ENCODE measurements at regions not wholly inside any gene's neighbourhood (a gene's known extent, or its start where the extent isn't known, plus 50 kb on each side); places are given as distances from the start of the nearest gene placed in this dataset.
"Not testable (repeated sequence)": the region's sequence is repeated elsewhere in the genome, so short reads cannot be mapped to it uniquely, and the experiment has no call there.

DNA sequence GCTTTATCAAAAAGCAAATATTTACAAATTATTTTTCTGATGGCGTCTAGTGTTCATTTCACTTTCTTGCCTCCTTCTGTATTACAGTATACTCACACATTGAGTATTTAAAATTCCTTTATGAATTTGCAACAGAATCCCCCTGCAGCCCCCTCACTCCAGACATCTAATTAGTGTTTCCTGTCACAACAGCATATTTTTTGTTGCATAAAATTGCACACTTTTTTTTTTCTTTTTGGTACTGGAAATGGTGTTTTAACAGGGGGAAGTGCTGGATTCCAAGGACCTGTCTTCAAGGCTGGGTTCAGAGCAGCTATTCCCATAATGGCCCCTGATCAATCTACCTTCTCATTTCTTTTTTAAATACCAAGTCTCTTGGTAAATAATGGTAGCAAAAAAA, 184.3 kb upstream of the HMCN1 start:
- no peak for DNase-seq
- no peak overlapping the region for H3K27ac ChIP-seq (replicated peaks)
- no peaks in the 10 kb centered on the region for H3K9me3 ChIP-seq (replicated peaks)
- TF ChIP-seq, protein P1, sequence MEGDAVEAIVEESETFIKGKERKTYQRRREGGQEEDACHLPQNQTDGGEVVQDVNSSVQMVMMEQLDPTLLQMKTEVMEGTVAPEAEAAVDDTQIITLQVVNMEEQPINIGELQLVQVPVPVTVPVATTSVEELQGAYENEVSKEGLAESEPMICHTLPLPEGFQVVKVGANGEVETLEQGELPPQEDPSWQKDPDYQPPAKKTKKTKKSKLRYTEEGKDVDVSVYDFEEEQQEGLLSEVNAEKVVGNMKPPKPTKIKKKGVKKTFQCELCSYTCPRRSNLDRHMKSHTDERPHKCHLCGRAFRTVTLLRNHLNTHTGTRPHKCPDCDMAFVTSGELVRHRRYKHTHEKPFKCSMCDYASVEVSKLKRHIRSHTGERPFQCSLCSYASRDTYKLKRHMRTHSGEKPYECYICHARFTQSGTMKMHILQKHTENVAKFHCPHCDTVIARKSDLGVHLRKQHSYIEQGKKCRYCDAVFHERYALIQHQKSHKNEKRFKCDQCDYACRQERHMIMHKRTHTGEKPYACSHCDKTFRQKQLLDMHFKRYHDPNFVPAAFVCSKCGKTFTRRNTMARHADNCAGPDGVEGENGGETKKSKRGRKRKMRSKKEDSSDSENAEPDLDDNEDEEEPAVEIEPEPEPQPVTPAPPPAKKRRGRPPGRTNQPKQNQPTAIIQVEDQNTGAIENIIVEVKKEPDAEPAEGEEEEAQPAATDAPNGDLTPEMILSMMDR (IDR thresholded peaks at IDR 0.05; ENCODE audit: borderline replicate concordance): no peak
- H3K27me3 ChIP-seq (ENCODE audit: low read depth): no peaks in the 10 kb centered on the region
- H3K36me3 ChIP-seq: no peaks in the 10 kb centered on the region
- intact Hi-C loops (cut with micrococcal nuclease): no loop called here
- H3K4me3 ChIP-seq: no peak overlapping the region
- no peaks in the 10 kb centered on the region for H3K4me1 ChIP-seq

- Histone ChIP-seq H3K4me1 (no peaks in the 10 kb centered on the region), H3K27ac (replicated peaks) (no peak overlapping the region), H3K9me3 (replicated peaks) (no peaks in the 10 kb centered on the region), H3K4me3 (no peak overlapping the region), H3K36me3 (no peaks in the 10 kb centered on the region), H3K27me3 (ENCODE audit: low read depth) (no peaks in the 10 kb centered on the region)
- DNase-seq: no peak
- TF ChIP-seq, protein P1 (IDR thresholded peaks at IDR 0.05; ENCODE audit: borderline replicate concordance): no peak
- intact Hi-C loops (cut with micrococcal nuclease): no loop called here
These were observed 188.2 kb upstream of the HMCN1 start for GRCh38 chr1:185546029-185546428.

DNA sequence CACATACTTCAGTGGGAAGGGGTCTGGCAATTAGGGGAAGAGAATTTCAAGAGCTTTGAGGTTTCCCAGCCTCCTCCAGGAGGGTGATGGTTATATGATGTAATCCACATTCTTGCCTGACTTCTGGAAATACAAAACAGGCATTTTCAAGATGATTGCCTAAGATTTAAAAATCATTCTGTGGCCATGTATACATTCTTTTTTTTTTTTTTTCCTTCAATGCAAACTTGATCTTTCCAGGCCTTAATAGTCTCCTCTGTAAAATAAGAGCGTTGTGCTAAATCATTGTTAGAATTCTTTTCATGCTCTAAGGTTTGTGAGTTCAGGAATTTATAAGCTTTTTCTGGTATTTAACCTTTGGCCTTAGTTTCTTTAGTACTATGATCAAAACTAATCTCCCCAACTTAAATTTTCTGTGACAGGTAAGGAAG, 192.3 kb upstream of the HMCN1 start:
- no peak for DNase-seq
- H3K9me3 ChIP-seq (replicated peaks): no peaks in the 10 kb centered on the region
- no peak overlapping the region for H3K27ac ChIP-seq (replicated peaks)
- TF ChIP-seq, protein P1 (IDR thresholded peaks at IDR 0.05; ENCODE audit: borderline replicate concordance): no peak
- intact Hi-C loops (cut with micrococcal nuclease): no loop called here
- no peaks in the 10 kb centered on the region for H3K27me3 ChIP-seq (ENCODE audit: low read depth)
- no peak overlapping the region for H3K4me3 ChIP-seq
- H3K36me3 ChIP-seq: no peaks in the 10 kb centered on the region
- no peaks in the 10 kb centered on the region for H3K4me1 ChIP-seq

- no peaks in the 10 kb centered on the region for H3K36me3 ChIP-seq
- H3K4me3 ChIP-seq: no peak overlapping the region
- H3K27me3 ChIP-seq (ENCODE audit: low read depth): no peaks in the 10 kb centered on the region
- H3K27ac ChIP-seq (replicated peaks): no peak overlapping the region
- no peak for DNase-seq
- TF ChIP-seq, protein P1 (IDR thresholded peaks at IDR 0.05; ENCODE audit: borderline replicate concordance): no peak
- intact Hi-C loops (cut with micrococcal nuclease): no loop called here
- no peaks in the 10 kb centered on the region for H3K4me1 ChIP-seq
- H3K9me3 ChIP-seq (replicated peaks): no peaks in the 10 kb centered on the region
These were observed 193.9 kb upstream of the HMCN1 start for GRCh38 chr1:185540295-185540694.

- DNase-seq: no peak
- Histone ChIP-seq H3K27ac (replicated peaks) (no peak overlapping the region), H3K9me3 (replicated peaks) (no peaks in the 10 kb centered on the region), H3K36me3 (no peaks in the 10 kb centered on the region), H3K4me1 (peaks cover 5% of the 10 kb centered on the region), H3K27me3 (ENCODE audit: low read depth) (no peaks in the 10 kb centered on the region), H3K4me3 (no peak overlapping the region)
- TF ChIP-seq, protein P1 (IDR thresholded peaks at IDR 0.05; ENCODE audit: borderline replicate concordance): no peak
- intact Hi-C loops (cut with micrococcal nuclease): no loop called here
These were observed 194.8 kb upstream of the HMCN1 start for GRCh38 chr1:185539277-185539943.

DNA sequence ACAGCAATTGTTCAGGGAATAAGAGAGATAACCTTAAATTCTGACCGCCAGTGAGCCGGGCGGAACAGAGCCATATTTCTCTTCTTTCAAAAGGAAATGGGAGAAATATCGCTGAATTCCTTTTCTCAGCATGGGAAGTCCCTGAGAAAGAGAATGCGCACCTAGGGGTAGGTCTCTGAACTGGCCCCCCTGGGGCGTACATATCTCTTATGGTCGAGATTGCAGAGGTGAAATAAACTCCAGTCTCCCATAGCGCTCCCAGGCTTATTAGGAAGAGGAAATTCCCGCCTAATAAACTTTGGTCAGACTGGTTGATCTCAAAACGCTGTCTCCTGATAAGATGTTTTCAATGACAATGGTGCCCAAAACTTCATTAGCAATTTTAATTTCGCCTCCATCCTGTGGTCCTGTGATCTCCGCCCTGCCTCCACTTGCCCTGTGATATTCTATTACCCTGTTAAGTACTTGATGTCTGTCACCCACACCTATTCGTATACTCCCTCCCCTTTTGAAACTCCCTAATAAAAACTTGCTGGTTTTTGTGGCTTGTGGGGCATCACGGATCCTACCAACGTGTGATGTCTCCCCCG, 195.8 kb upstream of the HMCN1 start:
- DNase-seq; H3K27ac ChIP-seq (replicated peaks); H3K9me3 ChIP-seq (replicated peaks); intact Hi-C loops (cut with micrococcal nuclease); H3K4me3 ChIP-seq; H3K36me3 ChIP-seq; H3K27me3 ChIP-seq (ENCODE audit: low read depth): not testable (repeated sequence)
- H3K4me1 ChIP-seq: peaks cover 14% of the 10 kb centered on the region
